ENCODE measurements at regions not wholly inside any gene's neighbourhood (a gene's known extent, or its start where the extent isn't known, plus 50 kb on each side); places are given as distances from the start of the nearest gene placed in this dataset.
"Not testable (repeated sequence)": the region's sequence is repeated elsewhere in the genome, so short reads cannot be mapped to it uniquely, and the experiment has no call there.

DNA sequence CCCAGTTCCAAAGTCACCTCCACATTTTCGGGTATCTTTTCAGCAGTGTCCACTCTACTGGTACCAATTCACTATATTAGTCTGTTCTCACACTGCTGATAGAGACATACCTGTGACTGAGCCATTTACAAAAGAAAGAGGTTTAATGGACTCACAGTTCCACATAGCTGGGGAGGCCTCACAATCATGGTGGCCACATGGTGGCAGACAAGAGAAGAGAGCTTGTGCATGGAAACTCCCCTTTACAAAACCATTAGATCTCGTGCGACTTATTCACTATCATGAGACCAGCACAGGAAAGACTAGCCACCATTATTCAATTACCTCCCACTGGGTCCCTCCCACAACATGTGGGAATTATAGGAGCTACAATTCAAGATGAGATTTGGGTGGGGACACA lies 335.7 kb upstream of the SLC7A11 start:
- DNase-seq, result not testable (repeated sequence)

DNA sequence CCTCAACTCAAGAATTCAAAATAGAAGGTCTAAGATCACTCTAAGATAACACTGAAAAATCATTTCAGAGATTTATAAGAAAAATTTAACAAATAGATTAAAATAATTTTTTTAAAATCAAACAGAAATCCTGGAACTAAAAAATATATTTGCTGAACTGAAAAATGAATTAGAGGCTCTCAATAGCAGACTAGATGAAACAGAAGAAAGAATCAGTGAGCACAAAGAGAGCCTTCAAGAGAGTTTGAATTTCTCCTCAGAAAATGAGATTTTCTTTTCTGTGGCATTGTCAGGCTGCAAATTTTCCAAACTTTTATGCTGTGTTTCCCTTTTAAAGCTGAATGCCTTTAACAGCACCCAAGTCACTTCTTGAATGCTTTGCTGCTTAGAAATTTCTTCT lies 335.0 kb upstream of the SLC7A11 start:
- DNase-seq, result no peak

DNA sequence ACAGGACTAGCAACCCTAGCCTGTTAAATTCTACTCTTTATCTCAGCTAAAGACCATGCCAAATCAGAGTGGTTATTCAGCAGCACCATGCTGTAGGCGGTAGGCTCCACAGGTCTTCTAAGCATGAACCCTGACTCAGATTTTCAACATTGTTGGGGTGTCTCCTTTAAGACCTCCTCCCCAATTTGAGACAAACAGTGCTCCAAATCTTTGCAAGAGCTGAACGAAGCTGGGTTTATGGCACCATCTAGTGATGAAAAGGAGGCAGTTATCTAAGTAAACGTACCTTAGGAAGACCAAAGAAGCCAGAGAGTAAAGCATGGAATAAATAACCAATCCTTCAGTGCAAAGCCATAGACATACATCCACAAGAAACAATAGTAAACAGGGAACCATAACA lies 334.5 kb upstream of the SLC7A11 start:
- DNase-seq, result no peak

DNA sequence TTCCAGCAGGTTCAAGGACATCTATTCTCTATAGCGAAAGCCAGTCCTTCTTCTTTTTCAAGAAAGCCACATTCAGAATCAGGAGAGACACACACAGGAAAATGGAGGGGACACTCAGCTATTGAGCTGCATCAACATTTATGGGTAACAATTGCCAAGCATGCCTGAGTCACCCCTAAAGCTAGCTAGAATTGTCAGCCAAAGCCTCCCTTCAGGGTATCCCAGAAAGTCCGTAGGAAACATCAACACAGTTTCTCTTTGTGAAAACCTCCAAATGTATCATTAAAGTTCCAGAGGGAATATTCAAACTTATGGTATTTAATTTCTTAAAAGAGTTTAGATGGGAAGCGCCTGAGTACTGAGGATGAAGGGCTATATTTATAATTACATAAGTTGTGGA lies 331.1 kb upstream of the SLC7A11 start:
- no peak for DNase-seq

DNA sequence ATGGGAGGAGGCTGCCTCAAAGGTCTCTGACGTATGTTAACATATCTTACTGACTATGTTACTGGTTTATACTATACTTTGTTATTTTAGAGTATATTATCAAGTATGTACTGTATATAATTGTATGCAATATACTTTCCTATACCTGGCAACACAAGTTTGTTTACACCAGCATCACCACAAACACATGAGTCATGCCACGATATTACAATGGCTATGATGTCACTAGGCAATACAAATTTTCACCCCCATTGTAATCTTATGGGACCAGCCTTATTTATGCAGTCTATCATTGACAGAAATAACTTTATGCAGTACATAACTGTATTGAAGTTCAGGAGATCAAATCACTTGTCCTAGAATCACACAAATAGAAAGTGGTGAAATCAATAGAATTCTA lies 329.9 kb upstream of the SLC7A11 start:
- no peak for DNase-seq

DNA sequence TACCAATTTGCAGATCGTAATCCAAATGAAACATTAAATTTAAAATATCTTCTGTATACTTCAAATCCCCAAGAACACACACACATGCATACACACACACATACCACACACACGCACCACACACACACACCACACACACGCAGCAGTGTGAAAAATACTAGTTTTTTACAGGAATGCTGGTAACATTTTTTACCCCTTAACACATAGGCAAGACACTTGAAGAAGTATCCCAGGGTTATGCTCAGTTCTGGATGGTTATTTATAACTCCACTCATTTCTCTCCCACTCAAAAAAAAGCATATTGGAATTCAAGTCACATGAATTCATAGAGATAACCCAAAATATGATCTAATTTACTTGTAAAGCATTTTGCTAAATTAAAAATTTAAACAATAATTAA lies 325.5 kb upstream of the SLC7A11 start:
- no peak for DNase-seq

DNA sequence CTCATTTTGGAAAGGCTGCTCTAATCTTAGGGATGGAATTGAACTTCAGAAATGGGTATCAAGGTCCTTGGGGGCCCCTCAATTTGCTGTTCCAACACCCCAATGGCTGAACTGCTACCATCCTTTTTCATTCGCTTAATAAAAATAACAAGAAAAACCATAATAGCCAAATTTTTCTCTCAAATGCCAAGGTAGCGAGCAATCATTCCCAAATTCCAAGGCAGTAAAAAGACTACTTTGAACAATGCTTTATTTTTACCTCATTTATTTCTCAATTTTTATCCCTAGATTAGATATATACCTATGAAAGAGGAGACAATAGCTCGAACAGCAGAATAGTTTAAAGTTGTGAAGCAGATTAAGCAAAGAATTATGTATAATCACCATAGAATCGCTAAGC lies 323.4 kb upstream of the SLC7A11 start:
- no peak for DNase-seq

DNA sequence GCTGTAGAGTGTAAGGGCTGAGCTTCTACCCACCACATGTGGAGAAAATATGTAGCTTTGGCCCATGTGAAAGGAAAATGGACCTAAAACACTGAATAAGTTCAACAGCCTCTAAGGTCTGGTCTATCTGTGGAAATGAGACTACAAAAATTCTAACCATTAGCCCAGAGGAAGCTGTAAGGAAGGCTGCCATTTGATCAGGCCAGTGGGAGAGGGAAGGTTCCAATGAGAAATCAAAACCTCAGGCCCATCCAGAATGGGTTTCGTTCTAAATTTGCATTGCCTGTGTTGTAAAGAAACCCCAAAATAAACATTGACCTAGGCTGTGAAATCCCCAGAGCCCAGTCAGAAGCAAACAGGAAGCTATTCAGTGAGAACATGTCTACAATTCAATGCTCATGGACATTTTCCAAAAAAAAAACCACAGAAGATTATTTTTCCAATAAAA lies 320.4 kb upstream of the SLC7A11 start:
- no peak for DNase-seq

DNA sequence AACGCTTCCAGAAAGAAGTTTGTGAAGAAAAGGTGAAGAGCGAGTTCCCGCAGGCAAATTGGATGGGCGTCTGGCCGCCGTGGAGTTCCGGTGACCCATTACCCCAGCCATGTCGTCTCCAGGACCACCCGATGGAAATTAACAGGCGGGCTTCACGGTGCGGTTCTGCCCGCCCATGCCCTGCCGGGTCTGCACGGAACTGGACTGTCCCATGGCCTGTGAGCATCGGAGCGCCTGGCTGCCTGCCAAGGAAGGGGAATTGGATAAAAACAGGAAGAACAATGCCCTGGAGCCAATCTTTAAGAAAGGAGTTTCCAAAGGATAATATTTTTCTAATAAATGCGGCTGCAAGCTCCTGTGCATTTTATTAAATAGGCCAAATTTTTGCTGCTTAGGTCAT lies 319.8 kb upstream of the SLC7A11 start:
- no peak for DNase-seq

DNA sequence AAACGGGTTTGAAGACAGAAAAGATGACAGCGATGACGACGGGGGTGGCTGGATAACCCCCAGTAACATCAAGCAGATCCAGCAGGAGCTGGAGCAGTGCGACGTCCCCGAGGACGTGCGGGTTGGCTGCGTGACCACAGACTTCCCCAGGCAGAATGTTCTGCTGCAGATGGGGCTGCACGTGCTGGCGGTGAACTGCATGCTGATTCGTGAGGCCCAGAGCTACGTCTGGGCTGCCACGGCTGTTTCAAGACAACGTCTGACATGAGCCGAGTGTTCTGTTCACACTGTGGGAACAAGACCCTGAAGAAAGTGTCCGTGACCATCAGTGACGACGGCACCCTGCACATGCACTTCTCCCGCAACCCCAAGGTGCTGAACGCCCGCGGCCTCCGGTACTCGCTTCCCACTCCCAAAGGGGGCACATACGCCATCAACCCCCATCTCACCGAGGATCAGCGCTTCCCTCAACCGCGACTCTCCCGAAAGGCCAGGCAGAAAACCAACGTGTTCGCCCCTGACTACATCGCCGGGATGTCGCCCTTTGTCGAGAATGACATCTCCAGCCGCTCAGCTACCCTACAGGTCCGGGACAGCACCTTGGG lies 319.2 kb upstream of the SLC7A11 start:
- DNase-seq, result no peak

DNA sequence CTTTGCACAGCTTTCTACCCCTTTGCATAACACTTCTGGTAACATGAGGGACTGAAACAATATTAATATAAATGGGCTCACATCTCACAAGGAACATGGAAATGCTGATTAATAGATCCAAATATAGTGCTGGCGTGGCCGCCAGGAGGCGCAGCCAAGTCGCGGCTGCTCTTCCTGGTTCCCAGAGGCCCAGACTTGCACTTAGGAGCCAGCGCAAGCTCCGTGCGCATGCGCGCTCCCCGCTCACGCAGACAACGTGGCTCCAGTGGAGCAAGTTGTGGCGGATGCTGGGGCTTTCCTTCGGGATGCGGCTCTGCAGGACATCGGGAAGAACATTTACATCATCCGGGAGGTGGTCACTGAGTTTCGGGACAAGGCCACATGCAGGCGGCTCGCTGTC lies 318.3 kb upstream of the SLC7A11 start:
- no peak for DNase-seq

DNA sequence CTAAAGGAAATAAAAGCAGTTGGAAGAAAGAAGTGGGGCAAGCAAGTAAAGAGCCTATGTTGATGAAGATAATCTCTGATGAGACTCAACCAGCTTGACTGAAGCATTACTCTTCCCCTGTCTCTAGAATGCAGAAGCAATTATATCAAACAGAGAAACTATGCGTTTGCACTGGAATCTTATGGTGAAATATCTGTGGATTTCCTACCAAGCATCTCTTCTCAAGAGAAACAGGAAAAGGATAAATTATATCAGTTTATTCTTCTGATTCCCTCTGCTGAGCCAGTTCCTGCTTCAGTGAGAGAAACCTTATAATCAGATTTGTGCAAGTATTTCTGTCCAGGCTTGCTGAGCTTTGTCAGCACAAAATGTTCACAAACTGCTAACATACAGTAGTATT lies 316.7 kb upstream of the SLC7A11 start:
- no peak for DNase-seq

DNA sequence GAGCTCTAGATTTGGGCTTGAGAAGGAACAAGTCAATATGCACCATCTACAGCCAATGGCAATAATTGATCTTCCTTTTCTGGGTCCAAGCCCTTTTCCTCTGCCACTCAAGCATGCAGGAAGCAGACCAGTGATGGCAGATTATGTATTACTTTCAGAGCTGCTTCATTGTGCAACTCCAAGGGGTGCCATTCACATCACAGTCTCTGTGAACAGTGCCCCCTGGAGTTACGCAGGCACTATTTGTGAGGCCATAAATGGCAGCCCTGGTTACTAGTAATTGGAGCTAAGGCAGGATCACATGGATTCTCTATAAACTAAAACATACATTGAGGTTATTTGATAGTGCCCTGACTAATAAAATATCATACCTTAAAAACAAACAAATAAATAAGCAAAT lies 313.4 kb upstream of the SLC7A11 start:
- no peak for DNase-seq

DNA sequence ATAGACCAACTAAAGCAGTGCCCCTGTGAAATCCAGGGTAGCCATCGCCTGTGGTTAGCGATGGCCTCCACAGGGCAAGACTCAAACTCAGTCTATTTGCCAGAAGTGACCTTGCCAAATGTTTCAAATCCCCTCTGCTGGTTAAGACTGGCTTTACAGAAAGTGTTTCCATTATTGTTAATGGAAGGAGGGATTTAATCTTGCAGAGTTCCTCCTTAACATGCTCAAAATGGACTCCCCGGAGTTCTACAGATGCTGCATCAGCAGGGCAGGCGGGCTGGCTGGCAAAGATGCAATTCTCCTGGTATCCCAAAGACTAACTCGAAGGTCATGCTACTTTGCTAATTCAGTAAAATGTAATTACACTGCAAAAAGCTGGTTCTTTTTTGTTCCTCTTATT lies 313.0 kb upstream of the SLC7A11 start:
- DNase-seq, result no peak

DNA sequence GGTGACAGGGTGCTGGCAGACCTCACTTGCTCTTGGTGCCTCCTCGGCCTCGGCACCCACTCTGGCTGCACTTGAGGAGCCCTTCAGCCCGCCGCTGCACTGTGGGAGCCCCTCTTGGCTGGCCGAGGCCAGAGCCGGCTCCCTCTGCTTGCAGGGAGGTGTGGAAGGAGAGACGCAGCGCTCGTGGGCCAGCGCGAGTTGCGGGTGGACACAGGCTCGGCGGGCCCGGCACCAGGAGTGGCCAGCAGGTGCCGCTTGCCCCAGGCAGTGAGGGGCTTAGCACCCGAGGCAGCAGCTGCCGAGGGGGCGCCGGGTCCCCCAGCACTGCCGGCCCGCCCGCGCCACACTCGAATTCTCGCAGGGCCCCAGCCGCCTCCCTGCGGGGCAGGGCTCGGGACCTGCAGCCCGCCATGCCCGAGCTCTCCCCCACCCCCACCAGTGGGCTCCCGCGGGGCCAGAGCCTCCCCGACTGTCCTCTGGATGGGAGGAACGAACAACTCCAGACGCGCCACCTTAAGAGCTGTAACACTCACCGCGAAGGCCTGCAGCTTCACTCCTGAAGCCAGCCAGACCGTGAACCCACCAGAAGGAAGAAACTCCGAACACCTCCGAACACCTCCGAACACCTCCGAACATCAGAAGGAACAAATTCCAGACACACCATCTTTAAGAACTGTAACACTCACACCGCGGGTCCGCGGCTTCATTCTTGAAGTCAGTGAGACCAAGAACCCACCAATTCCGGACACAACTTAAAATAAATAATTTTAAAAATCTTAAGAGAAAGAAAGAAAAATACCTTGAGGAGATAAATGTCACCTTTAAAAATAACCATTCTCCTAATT lies 311.1 kb upstream of the SLC7A11 start:
- no peak for DNase-seq

DNA sequence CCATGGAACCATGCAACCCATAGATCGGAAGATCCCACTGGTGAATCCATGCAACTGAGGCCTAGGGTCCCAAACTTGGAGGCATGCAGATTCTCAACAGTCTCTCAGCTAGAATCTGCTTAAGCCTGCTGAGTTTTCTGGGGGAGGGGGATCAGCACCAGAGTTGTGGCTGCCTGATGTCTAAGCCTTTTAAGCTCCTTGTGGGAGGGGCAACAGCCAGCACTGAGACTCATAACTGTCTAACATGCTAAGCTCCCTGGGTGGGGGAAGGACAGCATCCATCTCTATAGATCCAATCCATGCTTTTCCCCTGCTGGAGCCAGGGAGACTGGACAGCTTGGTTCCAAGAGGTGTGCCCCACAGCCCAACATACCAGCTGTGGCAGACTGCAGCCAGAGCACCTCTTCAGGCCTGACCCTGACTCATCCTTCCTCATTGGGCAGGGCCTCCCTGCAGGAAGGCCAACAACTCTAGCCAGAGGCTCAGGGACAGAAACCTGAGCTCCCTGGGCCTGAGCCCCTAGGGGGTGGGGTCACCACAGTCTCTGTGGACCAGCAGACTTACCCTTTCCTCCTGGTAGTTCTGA lies 300.1 kb upstream of the SLC7A11 start:
- no peak for DNase-seq

DNA sequence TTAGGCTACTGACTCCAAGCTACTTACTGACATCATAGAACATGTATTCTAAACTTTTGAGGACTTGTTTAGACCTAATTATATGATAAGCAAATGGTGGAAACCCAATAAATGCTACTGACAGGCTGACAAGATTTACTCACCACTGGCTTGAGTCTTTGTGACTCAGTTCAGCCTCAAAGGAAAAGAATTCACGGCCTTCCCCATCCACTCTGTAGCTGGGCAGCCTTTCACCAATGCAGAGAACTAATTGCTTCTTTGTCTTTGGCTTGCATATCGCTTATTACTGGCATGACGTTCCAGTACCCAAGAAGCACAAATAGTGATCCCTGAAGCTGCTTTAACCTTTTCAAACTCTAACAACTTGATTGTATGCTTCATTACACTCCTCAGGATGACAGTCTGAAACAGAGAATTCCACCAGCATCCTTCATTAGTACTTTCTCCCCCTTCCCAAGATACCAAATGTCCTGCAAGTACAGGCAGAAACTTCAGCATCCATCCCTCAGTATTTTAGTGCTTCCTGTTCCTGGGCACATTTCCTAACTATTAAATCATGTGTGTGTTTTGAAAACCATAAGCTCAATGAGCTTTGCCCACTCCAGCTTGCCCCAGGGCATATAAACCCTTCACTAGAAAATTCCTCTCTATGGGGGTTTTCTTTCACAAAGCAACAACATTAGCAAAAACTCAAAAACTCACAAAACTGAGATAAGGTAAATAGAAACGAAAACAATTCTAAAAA lies 298.1 kb upstream of the SLC7A11 start:
- DNase-seq, result no peak

DNA sequence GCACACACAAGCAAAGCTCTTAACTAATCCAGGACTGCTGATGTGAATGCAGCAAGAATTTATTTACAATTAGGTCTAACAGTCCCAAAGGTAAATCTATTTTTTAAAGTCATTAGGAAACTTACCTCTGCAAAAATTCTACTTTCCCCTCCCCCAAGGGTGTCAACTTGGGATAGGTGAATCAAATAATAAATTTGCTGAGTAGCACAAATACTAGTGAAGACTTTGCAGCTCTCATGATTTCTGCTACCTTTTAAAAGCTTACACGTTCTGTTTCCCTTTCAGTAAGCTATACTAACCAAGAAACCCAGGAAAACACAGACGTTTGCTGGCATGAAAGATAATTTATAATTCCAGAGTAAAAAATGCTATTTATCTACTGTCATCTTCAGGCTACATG lies 296.6 kb upstream of the SLC7A11 start:
- no peak for DNase-seq

DNA sequence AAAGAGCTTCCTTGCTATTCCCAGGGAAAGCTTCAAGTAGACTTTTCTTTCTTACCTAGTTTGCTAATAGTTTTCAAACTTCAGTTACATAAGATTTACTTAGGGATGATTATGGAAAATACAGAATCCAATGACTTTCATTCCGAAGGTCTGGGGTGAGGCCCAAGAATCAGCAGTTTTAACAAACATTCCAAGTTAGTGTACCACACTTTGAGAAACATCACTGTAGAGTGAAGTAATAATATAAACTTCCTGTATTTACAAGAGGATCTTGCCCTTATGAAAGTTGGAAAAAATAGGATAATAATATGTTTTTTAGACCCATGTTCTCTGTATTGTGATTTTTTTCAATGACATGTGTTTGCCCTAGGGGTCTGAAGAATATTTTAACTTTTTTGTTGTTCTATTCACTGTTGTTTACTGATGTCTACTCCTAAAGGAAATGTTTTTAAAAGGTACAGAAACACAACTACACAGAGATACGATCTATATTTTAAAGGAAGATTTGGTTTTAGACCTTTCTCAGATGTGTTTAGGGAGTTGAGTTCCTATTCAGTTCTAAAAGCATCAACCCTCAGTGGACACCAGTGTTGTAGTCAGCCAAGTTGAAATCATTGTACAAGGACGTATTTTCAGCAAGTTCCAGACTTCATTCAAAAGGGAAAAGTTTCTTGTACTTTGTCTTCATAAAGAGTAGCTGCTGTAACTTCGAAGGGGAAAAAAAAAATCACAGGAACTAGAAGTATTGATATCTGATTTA lies 295.8 kb upstream of the SLC7A11 start:
- DNase-seq, result no peak

DNA sequence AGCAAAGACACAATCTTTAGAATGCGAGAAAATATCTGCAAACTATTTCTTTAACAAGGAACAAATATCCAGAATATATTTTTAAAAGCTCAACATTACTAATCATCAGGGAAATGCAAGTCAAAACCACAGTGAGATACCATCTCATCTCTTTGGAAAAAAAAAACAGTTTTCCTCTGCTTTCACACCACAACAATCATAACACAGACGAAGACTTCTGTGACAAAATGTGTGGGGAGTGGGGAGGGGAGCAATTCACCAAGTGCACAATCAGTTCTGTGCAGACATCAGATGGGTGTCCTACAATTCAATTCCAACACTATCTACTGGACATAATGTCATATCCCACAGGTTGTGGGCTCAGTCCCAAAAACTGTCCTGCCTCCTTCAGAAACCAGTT lies 293.2 kb upstream of the SLC7A11 start:
- DNase-seq, result no peak

DNA sequence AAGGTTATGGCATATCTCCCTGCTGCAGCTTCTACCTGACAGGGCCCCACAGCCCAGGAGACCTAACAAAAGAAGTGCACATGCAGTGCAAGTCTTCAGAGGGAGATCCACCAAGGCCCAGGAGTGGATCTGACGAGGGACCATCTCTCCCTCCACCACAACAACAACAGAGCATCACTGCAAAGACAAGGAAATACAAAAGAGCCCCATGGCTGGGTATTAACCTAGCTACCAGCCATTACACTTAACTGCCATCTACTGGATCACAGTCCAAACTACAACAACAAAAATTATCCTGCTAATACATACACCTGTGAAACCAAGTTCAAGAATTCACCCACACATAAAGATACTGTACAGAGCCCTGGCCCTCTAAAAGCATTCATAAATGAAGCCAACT lies 280.2 kb upstream of the SLC7A11 start:
- no peak for DNase-seq
